AG04449 (cell line): ENCODE measurements at regions not wholly inside any gene's neighbourhood (a gene's known extent, or its start where the extent isn't known, plus 50 kb on each side); places are given as distances from the start of the nearest gene placed in this dataset.
A peak's percentile ranks its signal among the peaks of the same experiment; 100 is the strongest.

Experiments used
- CTCF ChIA-PET: fragments of 350-600 bp; formaldehyde crosslinking; extraction: SDS; loops from one replicate; lab custom pipeline; 2021; ENCODE audit warnings: antibody characterized with exemption; lab: Yijun Ruan, JAX
- POLR2A ChIA-PET: fragments of 400-600, 350-600 bp; formaldehyde crosslinking; extraction: SDS; loops from one replicate; lab custom pipeline; 2020; ENCODE audit warnings: antibody characterized with exemption, inconsistent platforms; lab: Yijun Ruan, JAX
- DNase-seq: peaks from one replicate; pipeline ENCODE4 v3.0.0-alpha.2; 2010; ENCODE audit warnings: low read depth, low spot score
- H3K4me3 ChIP-seq: 2 replicates; pipeline ENCODE4 v1.5.1; 2011; ENCODE audit warnings: low read depth, mild to moderate bottlenecking, control low read depth, low read length
- TF ChIP-seq, protein P1 (sequence below): IDR thresholded peaks from one replicate; pipeline ENCODE4 v1.5.1; 2011; ENCODE audit warnings: mild to moderate bottlenecking, moderate library complexity, low read length, control low read depth, inconsistent platforms; ENCODE audit not compliant: insufficient read depth; ENCODE audit errors: missing control alignments

DNA sequence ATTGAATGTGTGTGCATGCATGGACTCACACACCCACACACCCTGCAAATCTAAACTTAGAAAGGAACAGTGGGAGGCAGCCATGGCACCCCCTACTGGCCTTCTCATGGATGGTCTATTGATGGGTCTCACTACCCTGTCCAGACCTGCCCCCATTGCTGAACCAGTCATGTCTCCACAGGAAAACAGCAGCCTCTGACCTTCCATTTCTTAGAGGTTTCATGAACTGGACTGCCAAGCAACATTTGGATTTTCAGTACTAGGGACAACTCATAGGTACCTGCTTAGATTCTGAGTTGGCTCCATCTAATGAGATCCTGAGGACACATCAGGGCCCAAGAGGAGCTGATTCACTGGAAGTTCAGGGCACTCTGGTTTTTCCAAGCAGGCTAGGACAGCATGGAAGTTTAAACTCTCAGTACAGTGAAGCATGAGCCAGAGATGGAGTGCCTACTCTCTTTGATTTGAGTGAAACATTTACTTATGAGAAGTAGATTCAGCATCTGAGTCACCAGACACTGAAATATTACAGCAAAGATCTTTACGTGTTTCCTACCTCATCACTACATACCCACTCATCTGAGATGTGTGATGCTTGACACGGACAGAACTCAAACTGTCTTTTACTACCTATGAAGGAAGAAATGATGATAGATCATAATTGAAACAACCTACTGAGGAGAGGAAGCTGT, 98.9 kb upstream of the PLEKHG7 start:
- no peak overlapping the region for H3K4me3 ChIP-seq
- ChIA-PET POLR2A (no interaction called here), CTCF (interaction anchor here (1.1 to 3.3 kb wide), 3 partner anchors 10 to 1222 kb away, joined by 3 to 20 read pairs (median 3); no protein-coding TSS in a partner anchor)
- no peak for DNase-seq
- TF ChIP-seq, protein P1, sequence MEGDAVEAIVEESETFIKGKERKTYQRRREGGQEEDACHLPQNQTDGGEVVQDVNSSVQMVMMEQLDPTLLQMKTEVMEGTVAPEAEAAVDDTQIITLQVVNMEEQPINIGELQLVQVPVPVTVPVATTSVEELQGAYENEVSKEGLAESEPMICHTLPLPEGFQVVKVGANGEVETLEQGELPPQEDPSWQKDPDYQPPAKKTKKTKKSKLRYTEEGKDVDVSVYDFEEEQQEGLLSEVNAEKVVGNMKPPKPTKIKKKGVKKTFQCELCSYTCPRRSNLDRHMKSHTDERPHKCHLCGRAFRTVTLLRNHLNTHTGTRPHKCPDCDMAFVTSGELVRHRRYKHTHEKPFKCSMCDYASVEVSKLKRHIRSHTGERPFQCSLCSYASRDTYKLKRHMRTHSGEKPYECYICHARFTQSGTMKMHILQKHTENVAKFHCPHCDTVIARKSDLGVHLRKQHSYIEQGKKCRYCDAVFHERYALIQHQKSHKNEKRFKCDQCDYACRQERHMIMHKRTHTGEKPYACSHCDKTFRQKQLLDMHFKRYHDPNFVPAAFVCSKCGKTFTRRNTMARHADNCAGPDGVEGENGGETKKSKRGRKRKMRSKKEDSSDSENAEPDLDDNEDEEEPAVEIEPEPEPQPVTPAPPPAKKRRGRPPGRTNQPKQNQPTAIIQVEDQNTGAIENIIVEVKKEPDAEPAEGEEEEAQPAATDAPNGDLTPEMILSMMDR, result no peak

DNA sequence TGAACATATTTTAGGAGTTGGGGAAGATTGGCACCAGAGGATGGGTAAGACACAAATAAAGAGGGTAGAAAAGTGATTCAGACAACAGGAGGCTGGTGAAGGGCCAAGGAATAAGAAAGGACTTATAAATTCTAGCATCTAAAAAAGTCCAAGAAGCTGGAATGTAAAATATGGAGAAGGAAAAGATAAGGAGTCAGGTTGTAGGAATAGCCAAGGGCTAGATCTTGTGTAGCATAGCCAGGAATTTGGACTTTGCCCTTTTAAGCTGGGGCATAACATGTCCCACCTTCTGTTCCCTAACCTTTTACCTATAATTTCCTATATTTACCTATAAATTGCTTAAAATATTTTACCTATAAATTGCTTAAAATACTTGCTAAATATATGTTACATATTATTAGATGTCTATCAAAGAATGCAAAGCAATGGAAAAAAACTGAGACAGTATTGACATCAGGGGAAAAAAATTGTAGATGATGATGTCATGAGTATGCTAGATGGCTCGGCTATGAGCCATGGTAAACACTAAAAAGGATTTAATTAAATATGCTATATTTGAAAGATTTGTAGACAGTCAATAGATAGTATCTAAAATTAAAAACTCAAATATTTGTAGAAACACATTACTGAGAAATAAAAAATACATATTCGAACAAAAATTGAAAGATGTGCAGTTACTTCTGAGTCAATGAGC, 99.7 kb upstream of the PLEKHG7 start:
- H3K4me3 ChIP-seq, result no peak overlapping the region
- TF ChIP-seq, protein P1, result no peak
- DNase-seq, result no peak
- ChIA-PET CTCF (interaction anchor here (0.8 to 1.4 kb wide), 2 partner anchors 9 to 1222 kb away, joined by 3 read pairs; no protein-coding TSS in a partner anchor), POLR2A (no interaction called here)

DNA sequence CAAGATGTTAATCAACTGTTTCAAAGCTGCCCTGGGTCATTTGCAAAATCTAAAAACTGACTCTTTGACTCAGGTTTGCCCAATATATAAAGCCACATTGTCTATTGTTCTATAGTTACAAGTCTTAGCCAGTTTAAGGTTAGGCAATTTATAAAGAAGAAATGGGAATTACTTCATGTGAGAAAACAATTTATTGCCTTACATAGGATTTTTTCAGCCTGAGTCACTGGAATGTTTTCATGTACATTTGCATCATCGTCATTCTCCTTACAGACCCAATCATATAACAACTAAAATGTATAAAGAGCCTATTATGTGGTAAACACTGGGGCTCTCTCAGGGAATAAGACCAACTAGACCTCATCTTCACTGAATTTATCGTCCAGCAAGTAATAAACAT, 100.3 kb upstream of the PLEKHG7 start:
- ChIA-PET CTCF (interaction anchor here (0.8 kb wide), 1 partner anchor 1221 kb away, joined by 3 read pairs; no protein-coding TSS in a partner anchor), POLR2A (no interaction called here)
- DNase-seq, result peak; percentile 82
- H3K4me3 ChIP-seq, result no peak overlapping the region
- TF ChIP-seq, protein P1, result no peak

DNA sequence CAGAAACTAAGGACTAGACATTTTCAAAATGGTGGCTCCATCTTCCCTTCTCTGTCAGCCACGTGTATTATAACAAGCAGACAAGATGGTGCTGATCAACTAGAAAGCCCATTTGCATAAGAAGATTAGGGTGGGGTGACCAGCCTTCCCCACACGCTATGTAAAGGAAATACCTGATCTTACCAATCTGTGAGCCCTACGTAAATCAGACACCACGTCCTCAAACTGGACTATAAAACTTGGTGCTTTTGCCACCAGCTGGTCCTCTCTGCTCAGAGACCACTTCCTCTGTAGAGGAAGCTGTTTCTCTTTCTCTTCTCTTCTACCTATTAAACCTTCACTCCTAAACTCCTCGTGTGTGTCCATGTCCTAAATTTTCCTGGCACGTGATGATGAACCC, 101.1 kb upstream of the PLEKHG7 start:
- no peak for DNase-seq
- ChIA-PET CTCF (no interaction called here), POLR2A (no interaction called here)
- no peak overlapping the region for H3K4me3 ChIP-seq
- TF ChIP-seq, protein P1, result no peak

DNA sequence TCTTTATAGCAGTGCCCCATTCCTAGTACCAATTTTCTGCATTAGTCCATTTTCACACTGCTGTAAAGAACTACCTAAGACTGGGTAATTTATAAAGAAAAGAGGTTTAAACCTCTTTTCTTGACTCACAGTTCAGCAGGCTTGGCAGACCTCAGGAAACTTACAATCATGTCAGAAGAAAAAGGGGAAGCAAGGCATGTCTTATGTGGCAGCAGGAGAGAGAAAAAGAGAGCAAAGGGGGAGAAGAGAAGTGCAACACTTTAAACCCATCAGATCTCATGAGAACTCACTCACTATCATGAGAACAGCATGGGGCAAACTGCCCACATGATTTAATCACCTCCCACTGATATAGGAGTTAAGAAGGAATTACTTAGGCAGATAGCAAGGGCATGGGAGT, 101.6 kb upstream of the PLEKHG7 start:
- H3K4me3 ChIP-seq, result no peak overlapping the region

DNA sequence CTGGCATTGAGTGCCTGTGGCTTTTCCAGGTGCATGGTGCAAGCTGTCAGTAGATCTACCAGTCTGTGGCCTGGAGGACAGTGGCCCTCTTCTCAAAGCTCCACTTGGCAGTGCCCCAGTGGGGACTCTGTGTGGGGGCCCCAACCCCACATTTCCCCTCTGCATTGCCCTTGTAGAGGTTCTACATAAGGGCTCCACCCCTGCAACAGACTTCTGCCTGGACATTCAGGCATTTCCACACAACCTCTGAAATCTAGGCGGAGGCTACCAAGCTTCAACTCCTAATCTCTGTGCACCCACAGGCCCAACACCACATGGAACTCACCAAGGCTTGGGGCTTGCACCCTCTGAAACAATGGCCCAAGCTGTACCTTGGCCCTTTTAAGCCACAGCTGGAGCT, 102.7 kb upstream of the PLEKHG7 start:
- DNase-seq, result no peak
- TF ChIP-seq, protein P1, result no peak
- no peak overlapping the region for H3K4me3 ChIP-seq
- ChIA-PET CTCF (interaction anchor here (4.5 kb wide), 1 partner anchor 7 kb away, joined by 24 read pairs; no protein-coding TSS in a partner anchor), POLR2A (no interaction called here)

More for the DNA sequence above, 101.6 kb upstream of the PLEKHG7 start:
- TF ChIP-seq, protein P1, result no peak
- POLR2A ChIA-PET, result no interaction called here
- CTCF ChIA-PET, result no interaction called here
- DNase-seq, result no peak
